HG03025 (cell line): ENCODE measurements at regions not wholly inside any gene's neighbourhood (a gene's known extent, or its start where the extent isn't known, plus 50 kb on each side); places are given as distances from the start of the nearest gene placed in this dataset.
"Not testable (repeated sequence)": the region's sequence is repeated elsewhere in the genome, so short reads cannot be mapped to it uniquely, and the experiment has no call there.

Source experiments
- ATAC-seq: cut with Tn5 transposase; IDR thresholded peaks from one replicate; pipeline ENCODE4 v1.9.1; 2021; ENCODE audit warnings: mild to moderate bottlenecking, moderate library complexity; ENCODE audit not compliant: unreplicated experiment, low FRiP score

DNA sequence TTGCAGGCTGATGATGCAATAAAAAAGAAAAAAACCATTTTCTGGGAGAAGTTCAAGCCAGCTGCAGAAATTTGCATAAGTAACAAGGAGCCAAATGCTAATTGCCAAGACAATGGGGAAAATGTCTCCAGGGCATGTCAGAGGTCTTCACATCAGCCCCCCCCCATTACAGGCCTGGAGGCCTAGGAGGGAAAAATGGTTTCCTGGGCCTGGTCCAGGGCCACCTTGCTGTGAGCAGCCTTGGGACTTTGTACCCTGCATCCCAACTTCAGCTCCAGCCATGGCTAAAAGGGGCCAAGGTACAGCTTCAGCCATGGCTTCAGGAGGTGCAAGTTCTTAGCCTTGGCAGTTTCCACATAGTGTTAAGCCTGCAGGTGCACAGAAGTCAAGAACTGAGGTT, 160.0 kb upstream of the IRS4 start:
- ATAC-seq: not testable (repeated sequence)

DNA sequence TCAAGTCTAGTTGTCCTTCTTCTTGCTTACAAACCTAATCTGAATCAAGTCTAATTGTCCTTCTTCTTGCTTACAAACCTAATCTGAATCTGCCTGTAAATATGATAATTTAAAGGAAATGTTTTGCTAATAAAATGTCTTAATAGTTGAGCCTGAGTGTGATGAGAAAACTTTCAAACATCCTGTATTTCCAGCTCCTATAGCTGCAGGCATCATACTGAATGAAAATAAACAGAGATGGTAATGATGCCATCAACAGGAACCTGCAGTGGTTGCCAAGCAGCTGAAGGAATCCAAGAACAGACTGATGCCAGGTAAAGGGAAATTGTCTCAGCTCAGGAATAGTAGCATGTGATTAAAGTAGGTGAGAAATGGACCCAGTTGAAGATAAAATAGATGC, 156.1 kb upstream of the IRS4 start:
- no peak for ATAC-seq

DNA sequence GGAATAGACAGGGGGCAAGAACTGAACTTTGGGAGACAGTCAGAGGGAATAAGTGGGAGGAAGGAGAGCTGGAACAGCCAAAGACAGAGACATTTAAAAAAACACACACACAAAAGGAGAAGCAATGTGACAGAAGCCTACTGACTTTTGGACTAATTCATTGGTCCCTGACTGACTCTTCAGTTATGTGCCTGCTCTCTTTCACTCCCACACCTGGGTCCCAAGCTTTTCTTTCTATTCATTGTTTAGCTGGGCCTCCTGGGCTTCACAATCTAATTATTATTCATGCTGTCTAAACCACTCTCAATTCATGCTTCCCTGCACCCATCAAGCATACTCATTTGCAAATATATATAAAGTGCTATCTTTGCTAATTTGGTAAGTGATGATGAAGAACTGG, 139.2 kb upstream of the IRS4 start:
- no peak for ATAC-seq

DNA sequence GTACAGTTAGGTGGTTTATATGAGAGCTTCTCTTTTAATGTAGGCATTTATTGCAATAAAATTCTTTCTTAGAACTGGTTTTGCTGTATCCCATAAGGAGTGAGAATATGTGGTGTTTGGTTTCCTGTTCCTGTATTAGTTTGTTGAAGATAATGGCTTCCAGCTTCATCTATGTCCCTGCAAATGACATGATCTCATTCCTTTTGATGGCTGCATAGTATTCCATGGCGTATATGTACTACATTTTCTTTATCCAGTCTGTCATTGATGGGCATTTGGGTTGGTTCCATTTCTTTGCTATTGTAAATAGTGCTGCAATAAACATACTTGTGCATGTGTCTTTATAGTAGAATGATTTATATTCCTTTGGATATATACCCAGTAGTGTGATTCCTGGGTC, 106.7 kb upstream of the IRS4 start:
- not testable (repeated sequence) for ATAC-seq

DNA sequence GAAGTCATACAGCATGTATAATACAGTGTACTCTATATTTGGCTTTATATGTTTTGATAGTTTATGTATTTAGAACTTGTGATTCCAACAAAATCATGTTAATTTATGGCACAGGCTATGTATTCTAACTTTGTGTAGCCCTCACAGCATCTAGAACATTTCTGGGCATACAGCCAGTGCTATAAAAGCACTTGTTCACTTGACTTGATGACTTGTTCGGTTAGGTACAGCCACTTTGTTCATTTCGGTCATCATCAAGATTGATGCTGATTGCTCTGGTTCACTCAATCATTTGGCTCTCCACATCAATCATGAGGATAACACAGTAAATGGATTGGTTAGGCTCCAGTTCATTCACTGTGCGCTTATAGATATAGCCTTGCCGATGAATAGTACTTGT, 97.6 kb upstream of the IRS4 start:
- ATAC-seq: no peak

DNA sequence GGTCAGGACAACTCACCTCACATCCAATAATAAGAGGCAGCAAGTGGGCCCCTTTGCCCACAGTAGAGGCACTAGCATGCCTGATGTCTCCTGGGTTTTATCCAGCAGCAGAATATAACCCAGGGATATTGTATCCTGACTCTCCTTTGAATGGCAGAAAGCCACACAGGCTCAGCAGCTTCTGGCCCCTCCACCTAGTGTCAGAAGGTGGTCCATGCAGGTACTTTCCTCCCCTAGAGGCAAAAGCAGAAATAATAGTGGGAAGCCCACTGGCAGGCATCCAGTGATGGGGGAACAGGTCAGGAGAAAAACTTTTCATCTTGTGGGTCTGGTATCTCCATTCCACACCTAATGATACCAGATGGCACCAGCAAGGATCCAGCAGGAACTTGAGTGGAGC, 75.5 kb upstream of the IRS4 start:
- no peak for ATAC-seq

DNA sequence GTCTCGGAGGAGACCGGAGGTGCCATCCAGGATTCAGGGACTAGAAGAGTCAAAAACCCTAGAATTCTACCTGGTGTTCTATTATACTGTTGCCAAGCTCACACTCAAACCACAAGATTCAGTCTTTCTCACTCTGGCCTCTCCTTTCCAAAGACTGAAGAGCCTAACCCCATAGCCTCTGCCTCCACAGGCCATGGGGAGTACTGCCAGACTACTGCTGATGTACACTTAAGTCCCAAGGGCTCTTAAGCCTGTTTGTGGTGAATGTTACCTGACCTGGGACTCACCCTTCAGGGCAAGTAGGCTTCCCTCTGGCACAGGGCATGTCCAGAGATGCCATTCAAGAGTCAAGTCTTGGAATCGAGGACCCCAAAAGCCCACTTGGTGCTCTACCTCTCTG, 58.9 kb upstream of the IRS4 start:
- no peak for ATAC-seq
